ENCODE measurements at regions not wholly inside any gene's neighbourhood (a gene's known extent, or its start where the extent isn't known, plus 50 kb on each side); places are given as distances from the start of the nearest gene placed in this dataset.

- no peak for TF ChIP-seq CTCF (IDR thresholded peaks at IDR 0.05)
- no peak for TF ChIP-seq POLR2A (IDR thresholded peaks at IDR 0.05)
Measured at GRCh38 chr7:46279290-46279689, 358.2 kb upstream of the IGFBP3 start.
